SK-N-SH treated with all-trans-retinoic acid at 6 μM for 48 hours (cell line): ENCODE measurements at regions not wholly inside any gene's neighbourhood (a gene's known extent, or its start where the extent isn't known, plus 50 kb on each side); places are given as distances from the start of the nearest gene placed in this dataset.

ENCODE experiments used
- ATAC-seq: fragments of 200-7000 bp; cut with Tn5 transposase; 3 replicates; pipeline ENCODE4 v1.9.1; 2020; ENCODE audit warnings: mild to moderate bottlenecking, moderate library complexity
- ARNTL ChIP-seq: fragments of 450-650 bp; formaldehyde crosslinking; IDR thresholded peaks from 2 replicates; pipeline ENCODE4 v1.5.0; 2020; ENCODE audit warnings: low read depth, mild to moderate bottlenecking, moderate library complexity, borderline replicate concordance
- BACH2 ChIP-seq: fragments of 250-450 bp; sonication (Bioruptor Pico); IDR thresholded peaks from 2 replicates; pipeline ENCODE4 v1.9.0; 2021; ENCODE audit warnings: mild to moderate bottlenecking, borderline replicate concordance
- CREB5 ChIP-seq: fragments of 250-450 bp; sonication (Bioruptor Pico); IDR thresholded peaks from 2 replicates; pipeline ENCODE4 v1.5.1; 2020; ENCODE audit warnings: low read depth, mild to moderate bottlenecking, moderate library complexity
- CSDC2 ChIP-seq: fragments of 250-450 bp; sonication (Bioruptor Pico); IDR thresholded peaks from 2 replicates; pipeline ENCODE4 v1.5.0; 2020; ENCODE audit warnings: mild to moderate bottlenecking, moderate library complexity
- ESRRG ChIP-seq: fragments of 250-450 bp; sonication (Bioruptor Pico); IDR thresholded peaks from 2 replicates; pipeline ENCODE4 v1.6.1; 2021; ENCODE audit warnings: mild to moderate bottlenecking
- ISL1 ChIP-seq: fragments of 250-450 bp; sonication (Bioruptor Pico); IDR thresholded peaks from 2 replicates; pipeline ENCODE4 v2.1.2; 2022; ENCODE audit warnings: mild to moderate bottlenecking, moderate library complexity
- OSR1 ChIP-seq: fragments of 250-450 bp; sonication (Bioruptor Pico); IDR thresholded peaks from 2 replicates; pipeline ENCODE4 v1.8.0; 2022; ENCODE audit warnings: moderate library complexity, mild to moderate bottlenecking, inconsistent platforms
- PPARA ChIP-seq: fragments of 250-450 bp; sonication (Bioruptor Pico); IDR thresholded peaks from 2 replicates; pipeline ENCODE4 v1.5.0; 2020; ENCODE audit warnings: mild to moderate bottlenecking, borderline replicate concordance
- RARB ChIP-seq: fragments of 250-450 bp; sonication (Bioruptor Pico); IDR thresholded peaks from 2 replicates; pipeline ENCODE4 v1.8.0; 2021; ENCODE audit warnings: mild to moderate bottlenecking, moderate library complexity
- TCF4 ChIP-seq: fragments of 250-450 bp; sonication (Bioruptor Pico); IDR thresholded peaks from 2 replicates; pipeline ENCODE4 v1.8.0; 2021; ENCODE audit warnings: mild to moderate bottlenecking, moderate library complexity, borderline replicate concordance
- TOX ChIP-seq: fragments of 250-450 bp; sonication (Bioruptor Pico); IDR thresholded peaks from 2 replicates; pipeline ENCODE4 v1.8.0; 2021; ENCODE audit warnings: mild to moderate bottlenecking, moderate library complexity, borderline replicate concordance
- TSHZ2 ChIP-seq: fragments of 250-450 bp; sonication (Bioruptor Pico); IDR thresholded peaks from 2 replicates; pipeline ENCODE4 v1.5.0; 2020; ENCODE audit warnings: mild to moderate bottlenecking, moderate library complexity
- ZC3H10 ChIP-seq: fragments of 250-450 bp; sonication (Bioruptor Pico); IDR thresholded peaks from 2 replicates; pipeline ENCODE4 v1.5.1; 2021; ENCODE audit warnings: mild to moderate bottlenecking, moderate library complexity
- ZFP30 ChIP-seq: fragments of 450-650 bp; formaldehyde crosslinking; IDR thresholded peaks from 2 replicates; pipeline ENCODE4 v1.5.0; 2022; ENCODE audit warnings: mild to moderate bottlenecking, moderate library complexity
- ZNF565 ChIP-seq: fragments of 450-650 bp; formaldehyde crosslinking; conservative IDR thresholded peaks from 2 replicates; pipeline ENCODE4 v1.5.0; 2020; ENCODE audit warnings: low read depth, mild to moderate bottlenecking, moderate library complexity
- ZNF70 ChIP-seq: fragments of 450-650 bp; formaldehyde crosslinking; IDR thresholded peaks from 2 replicates; pipeline ENCODE4 v1.5.0; 2020; ENCODE audit warnings: mild to moderate bottlenecking, moderate library complexity
- ZNF8 ChIP-seq: fragments of 450-650 bp; formaldehyde crosslinking; IDR thresholded peaks from 2 replicates; pipeline ENCODE4 v1.5.0; 2020; ENCODE audit warnings: mild to moderate bottlenecking, moderate library complexity
- TF ChIP-seq, protein P1 (sequence below): fragments of 250-450 bp; sonication (Bioruptor Pico); IDR thresholded peaks from 2 replicates; pipeline ENCODE4 v1.8.0; 2021; ENCODE audit warnings: low read depth, mild to moderate bottlenecking, moderate library complexity, borderline replicate concordance
- TF ChIP-seq, protein P2 (sequence below): fragments of 250-450 bp; sonication (Bioruptor Pico); IDR thresholded peaks from 2 replicates; pipeline ENCODE4 v1.8.0; 2020; ENCODE audit warnings: mild to moderate bottlenecking, moderate library complexity, borderline replicate concordance
- TF ChIP-seq, protein P3 (sequence below): fragments of 250-450 bp; sonication (Bioruptor Pico); IDR thresholded peaks from 2 replicates; pipeline ENCODE4 v1.5.1; 2021; ENCODE audit warnings: mild to moderate bottlenecking, moderate library complexity

DNA sequence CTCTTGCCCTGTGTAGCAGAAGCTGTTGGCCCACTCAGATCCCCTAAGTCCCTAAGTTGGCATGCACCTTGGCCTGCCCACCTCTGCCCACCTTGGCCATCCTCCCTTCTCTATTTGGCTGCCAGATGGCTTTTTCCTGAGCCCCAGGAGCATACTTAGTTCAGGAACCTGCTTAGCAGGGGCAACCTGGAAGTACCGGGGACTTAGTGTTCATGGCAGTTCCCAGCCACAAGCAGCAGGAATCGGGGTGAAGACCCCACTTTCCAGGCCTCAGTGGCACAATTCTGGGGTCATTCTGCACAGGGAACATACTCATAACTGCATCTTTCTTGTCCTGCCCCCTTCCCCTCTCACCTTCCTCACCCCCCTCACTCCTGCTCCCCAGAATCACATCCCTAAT lies 158.0 kb upstream of the PMEPA1 start:
- no peak for ATAC-seq
- TF ChIP-seq ZNF8 (no peak), ESRRG (CRISPR knock-in tag) (no peak), RARB (CRISPR knock-in tag) (no peak), TSHZ2 (no peak), ZNF565 (CRISPR knock-in tag) (no peak), PPARA (CRISPR knock-in tag) (no peak), CREB5 (CRISPR knock-in tag) (no peak), OSR1 (CRISPR knock-in tag) (no peak), BACH2 (CRISPR knock-in tag) (no peak), ARNTL (no peak), CSDC2 (CRISPR knock-in tag) (no peak), TOX (CRISPR knock-in tag) (no peak), ISL1 (CRISPR knock-in tag) (no peak), TCF4 (CRISPR knock-in tag) (no peak), ZFP30 (CRISPR knock-in tag) (no peak), ZNF70 (CRISPR knock-in tag) (no peak), ZC3H10 (CRISPR knock-in tag) (no peak)
- TF ChIP-seq, protein P1, sequence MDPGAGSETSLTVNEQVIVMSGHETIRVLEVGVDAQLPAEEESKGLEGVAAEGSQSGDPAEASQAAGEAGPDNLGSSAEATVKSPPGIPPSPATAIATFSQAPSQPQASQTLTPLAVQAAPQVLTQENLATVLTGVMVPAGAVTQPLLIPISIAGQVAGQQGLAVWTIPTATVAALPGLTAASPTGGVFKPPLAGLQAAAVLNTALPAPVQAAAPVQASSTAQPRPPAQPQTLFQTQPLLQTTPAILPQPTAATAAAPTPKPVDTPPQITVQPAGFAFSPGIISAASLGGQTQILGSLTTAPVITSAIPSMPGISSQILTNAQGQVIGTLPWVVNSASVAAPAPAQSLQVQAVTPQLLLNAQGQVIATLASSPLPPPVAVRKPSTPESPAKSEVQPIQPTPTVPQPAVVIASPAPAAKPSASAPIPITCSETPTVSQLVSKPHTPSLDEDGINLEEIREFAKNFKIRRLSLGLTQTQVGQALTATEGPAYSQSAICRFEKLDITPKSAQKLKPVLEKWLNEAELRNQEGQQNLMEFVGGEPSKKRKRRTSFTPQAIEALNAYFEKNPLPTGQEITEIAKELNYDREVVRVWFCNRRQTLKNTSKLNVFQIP (CRISPR knock-in tag), result no peak
- TF ChIP-seq, protein P2, sequence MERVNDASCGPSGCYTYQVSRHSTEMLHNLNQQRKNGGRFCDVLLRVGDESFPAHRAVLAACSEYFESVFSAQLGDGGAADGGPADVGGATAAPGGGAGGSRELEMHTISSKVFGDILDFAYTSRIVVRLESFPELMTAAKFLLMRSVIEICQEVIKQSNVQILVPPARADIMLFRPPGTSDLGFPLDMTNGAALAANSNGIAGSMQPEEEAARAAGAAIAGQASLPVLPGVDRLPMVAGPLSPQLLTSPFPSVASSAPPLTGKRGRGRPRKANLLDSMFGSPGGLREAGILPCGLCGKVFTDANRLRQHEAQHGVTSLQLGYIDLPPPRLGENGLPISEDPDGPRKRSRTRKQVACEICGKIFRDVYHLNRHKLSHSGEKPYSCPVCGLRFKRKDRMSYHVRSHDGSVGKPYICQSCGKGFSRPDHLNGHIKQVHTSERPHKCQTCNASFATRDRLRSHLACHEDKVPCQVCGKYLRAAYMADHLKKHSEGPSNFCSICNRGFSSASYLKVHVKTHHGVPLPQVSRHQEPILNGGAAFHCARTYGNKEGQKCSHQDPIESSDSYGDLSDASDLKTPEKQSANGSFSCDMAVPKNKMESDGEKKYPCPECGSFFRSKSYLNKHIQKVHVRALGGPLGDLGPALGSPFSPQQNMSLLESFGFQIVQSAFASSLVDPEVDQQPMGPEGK, result no peak
- TF ChIP-seq, protein P3, sequence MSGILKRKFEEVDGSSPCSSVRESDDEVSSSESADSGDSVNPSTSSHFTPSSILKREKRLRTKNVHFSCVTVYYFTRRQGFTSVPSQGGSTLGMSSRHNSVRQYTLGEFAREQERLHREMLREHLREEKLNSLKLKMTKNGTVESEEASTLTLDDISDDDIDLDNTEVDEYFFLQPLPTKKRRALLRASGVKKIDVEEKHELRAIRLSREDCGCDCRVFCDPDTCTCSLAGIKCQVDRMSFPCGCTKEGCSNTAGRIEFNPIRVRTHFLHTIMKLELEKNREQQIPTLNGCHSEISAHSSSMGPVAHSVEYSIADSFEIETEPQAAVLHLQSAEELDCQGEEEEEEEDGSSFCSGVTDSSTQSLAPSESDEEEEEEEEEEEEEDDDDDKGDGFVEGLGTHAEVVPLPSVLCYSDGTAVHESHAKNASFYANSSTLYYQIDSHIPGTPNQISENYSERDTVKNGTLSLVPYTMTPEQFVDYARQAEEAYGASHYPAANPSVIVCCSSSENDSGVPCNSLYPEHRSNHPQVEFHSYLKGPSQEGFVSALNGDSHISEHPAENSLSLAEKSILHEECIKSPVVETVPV (CRISPR knock-in tag), result no peak

DNA sequence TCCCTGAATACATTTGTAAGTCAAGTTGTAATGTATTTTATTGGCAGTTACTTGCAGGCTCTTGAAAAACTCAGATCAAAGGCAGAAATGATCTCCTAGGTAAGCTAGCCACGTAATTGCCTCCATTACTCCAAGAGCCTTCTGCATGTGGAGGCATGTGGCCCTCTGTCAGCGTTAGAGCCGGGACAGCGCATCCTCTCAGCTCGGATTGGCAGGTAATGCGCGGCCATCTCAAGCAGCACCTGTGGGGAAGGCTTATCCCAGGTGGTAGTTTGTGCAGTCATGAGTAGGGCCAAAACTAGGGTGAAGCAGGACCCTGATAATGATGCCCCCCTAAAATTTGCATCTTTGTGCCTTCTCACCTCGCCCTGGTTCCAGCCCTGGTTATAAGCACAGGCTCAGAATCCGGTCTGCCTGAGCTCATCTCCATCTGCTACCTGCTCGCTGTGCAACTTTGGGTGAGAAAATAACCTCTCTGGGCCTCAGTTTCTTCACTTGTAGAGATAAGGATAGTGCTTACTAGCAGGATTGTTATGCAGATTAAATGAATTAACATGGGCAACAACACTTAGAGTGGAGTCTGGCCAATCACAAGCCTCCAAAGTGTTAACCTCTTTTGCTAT lies 157.5 kb upstream of the PMEPA1 start:
- ATAC-seq, result no peak
- no peak for TF ChIP-seq OSR1 (CRISPR knock-in tag)
- no peak for TF ChIP-seq RARB (CRISPR knock-in tag)
- TF ChIP-seq ZC3H10 (CRISPR knock-in tag), result no peak
- no peak for TF ChIP-seq ARNTL
- TF ChIP-seq CSDC2 (CRISPR knock-in tag), result no peak
- TF ChIP-seq, protein P3 (CRISPR knock-in tag), result no peak
- TF ChIP-seq, protein P2, result no peak
- TF ChIP-seq CREB5 (CRISPR knock-in tag), result no peak
- no peak for TF ChIP-seq TOX (CRISPR knock-in tag)
- TF ChIP-seq TSHZ2, result no peak
